GM13977 (cell line): ENCODE measurements at regions not wholly inside any gene's neighbourhood (a gene's known extent, or its start where the extent isn't known, plus 50 kb on each side); places are given as distances from the start of the nearest gene placed in this dataset.
"Not testable (repeated sequence)": the region's sequence is repeated elsewhere in the genome, so short reads cannot be mapped to it uniquely, and the experiment has no call there.

Source experiments
- DNase-seq: peaks from one replicate; pipeline ENCODE4 v3.0.0; 2012; ENCODE audit warnings: low spot score
- in situ Hi-C: fragments of 300-500 bp; cut with MboI; formaldehyde crosslinking; loops from one replicate; pipeline ENCODE4 v1.12.0; 2022; ENCODE audit warnings: low sequenced_read_pairs, low pct_unique_long_range_greater_than_20kb, mixed read lengths, inconsistent platforms; ENCODE audit not compliant: unreplicated experiment
- TF ChIP-seq, protein P1 (sequence below): IDR thresholded peaks from 2 replicates; pipeline ENCODE4 v1.5.1; 2012; ENCODE audit warnings: mild to moderate bottlenecking, control low read depth; ENCODE audit not compliant: insufficient read depth; ENCODE audit errors: extremely low read depth, missing control alignments

DNA sequence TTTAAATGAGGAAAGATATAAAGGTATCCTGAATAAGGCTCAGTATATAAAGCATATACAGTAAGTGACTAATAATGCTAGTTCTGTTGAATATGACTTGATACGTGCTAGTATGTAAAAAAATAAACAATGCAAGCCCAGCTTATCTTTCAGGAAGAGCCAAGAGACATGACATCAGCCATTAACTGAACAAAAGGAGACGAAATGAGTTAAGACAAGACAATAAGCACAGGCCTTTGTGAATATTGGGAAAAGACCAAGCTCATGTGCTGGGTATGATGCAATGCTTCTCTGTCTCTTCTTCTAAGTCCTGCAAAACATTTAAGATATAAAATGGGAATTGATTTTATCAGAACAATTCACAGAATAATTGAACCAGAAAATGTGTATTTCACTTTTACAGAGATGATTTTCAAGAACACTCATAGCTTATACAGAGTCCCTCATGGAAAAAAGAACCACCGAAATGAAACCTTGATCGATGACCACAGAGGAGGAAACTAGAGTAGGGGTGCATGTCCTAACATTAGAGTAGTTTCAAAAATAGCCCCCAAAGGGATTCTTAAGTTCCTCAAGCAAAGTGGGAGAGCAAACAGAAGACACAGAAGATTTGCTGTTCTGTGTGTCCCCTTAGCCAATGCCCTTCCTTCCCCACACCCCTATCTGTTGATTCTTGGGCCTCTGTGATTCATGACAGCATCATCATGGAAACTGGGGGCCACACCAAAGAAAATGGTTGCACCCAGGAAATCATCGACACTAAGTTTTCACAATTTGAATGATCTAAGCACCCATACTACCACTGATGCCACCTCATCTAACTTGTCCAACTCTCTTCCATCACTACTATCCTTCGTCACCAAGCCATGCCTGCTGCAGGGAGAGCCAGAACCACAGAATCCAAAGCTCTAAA lies 68.0 kb upstream of the CRIM1 start:
- in situ Hi-C loops, result no loop called here
- DNase-seq, result no peak

DNA sequence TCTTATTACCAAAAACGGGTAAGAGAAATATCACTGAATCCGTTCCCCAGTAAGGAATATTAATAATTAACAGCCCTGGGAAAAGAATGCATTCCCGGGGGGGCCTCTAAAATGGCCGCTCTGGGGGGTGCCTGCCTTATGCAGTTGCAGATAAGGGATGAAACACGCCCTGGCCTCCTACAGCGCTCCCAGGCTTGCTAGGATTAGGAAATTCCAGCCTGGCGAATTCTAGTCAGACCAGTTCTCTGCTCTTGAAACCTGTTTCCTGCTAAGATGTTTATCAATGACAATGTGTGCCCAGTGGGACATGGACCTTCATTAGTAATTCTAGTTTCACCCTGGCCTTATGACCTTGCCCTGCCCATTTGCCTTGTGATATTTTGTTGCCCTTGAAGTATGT lies 76.1 kb upstream of the CRIM1 start:
- in situ Hi-C loops, DNase-seq: not testable (repeated sequence)

More for the DNA sequence above, 68.0 kb upstream of the CRIM1 start:
- TF ChIP-seq, protein P1, sequence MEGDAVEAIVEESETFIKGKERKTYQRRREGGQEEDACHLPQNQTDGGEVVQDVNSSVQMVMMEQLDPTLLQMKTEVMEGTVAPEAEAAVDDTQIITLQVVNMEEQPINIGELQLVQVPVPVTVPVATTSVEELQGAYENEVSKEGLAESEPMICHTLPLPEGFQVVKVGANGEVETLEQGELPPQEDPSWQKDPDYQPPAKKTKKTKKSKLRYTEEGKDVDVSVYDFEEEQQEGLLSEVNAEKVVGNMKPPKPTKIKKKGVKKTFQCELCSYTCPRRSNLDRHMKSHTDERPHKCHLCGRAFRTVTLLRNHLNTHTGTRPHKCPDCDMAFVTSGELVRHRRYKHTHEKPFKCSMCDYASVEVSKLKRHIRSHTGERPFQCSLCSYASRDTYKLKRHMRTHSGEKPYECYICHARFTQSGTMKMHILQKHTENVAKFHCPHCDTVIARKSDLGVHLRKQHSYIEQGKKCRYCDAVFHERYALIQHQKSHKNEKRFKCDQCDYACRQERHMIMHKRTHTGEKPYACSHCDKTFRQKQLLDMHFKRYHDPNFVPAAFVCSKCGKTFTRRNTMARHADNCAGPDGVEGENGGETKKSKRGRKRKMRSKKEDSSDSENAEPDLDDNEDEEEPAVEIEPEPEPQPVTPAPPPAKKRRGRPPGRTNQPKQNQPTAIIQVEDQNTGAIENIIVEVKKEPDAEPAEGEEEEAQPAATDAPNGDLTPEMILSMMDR, result no peak

DNA sequence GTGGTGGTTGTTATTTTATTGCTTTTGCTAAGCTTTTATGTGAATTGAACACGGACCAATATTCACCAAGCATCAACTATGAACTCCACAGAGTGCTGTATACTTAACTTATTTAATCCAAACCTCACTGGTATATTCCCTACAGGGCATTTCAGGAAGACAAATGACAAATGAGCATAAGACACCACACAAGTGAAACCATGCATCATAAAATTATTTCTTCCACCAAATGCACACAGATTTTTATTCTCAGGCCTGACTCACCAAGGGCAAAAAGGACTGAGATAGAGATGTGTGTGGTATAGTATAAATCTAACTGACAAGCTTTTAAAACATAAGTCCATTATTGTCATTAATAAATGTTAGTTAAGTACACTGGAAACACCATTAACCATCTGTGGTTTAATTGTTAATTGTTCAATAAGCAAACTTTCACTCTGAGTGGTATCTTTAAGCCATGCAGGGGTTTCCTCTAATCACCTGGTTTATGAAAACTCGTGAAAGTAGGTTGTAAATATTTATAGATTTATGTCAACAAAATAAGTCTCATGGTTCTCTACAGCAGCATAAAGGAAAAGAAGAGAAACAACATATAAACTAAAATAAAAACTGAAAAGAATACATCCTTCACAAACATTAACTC lies 77.6 kb upstream of the CRIM1 start:
- TF ChIP-seq, protein P1, result no peak
- in situ Hi-C loops, result no loop called here
- no peak for DNase-seq

DNA sequence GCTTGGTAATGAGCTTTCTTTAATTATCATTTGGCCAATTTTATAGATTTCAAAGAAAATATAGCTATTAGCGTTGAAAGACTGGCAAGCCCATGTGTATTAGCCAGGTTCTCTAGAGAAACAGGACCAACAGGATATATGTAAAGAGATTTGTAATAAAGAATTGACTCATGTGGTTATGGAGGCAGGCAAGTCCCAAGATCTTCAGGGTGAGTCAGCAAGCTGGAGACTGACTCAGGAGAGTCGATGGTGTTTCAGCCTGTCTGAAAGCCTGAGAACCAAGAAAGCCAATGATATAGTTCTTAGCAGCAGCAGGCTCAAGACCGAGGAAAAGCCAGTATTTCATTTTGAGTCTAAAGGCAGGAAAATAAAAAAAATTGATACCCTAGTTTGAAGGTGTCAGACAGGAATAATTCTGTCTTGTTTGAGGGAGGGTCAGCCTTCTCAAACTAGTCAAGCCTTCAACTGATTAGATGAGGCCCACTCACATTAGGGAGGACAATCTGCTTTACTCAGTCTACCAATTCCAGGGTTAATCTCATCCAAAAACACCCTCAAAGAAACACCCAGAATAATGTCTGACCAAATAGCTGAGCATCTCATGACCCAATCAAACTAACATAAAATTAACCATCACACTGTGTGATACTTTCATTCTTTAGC lies 78.3 kb upstream of the CRIM1 start:
- TF ChIP-seq, protein P1, result no peak
- in situ Hi-C loops, result no loop called here
- no peak for DNase-seq

DNA sequence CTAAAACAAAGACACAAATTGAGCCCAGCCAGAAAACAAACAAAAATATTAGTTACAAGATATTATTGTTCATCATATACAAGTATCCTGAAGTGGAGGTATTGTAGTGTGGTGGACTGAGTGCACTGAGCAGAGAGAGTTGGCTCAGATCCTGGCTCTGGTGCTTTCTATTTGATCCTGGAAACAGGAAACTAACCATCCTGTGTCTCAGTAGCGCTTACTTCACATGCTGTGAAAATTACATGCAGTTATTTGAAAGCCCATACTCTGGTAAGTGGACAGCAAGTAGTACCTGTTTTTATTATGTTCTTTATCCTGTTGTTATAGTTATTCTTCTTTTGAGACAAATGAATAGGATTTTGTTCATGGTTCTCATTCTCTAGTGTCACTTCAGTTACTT lies 84.3 kb upstream of the CRIM1 start:
- TF ChIP-seq, protein P1, result no peak
- in situ Hi-C loops, result no loop called here
- no peak for DNase-seq

DNA sequence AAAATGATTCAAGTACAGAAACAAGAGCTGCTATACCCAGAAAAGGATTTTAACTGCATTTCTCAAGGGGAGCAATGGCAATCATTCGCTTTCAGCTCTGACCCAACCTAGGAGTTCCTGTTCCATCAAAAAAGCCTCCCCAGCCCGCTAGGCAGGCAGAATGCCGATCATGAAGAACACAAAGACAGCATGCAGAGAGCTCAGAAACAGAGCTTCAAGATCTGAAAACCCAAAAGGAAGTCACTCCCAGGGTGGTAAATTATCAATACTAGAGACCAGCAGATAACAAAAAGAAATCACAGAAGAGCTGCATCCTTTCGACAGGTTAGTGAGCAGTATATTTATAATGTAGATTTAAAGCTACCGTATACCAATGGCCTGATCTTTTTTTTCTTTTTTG lies 84.8 kb upstream of the CRIM1 start:
- no peak for DNase-seq
- in situ Hi-C loops, result no loop called here
- TF ChIP-seq, protein P1, result no peak
